Smooth muscle cell (in vitro differentiated cells): ENCODE measurements at regions not wholly inside any gene's neighbourhood (a gene's known extent, or its start where the extent isn't known, plus 50 kb on each side); places are given as distances from the start of the nearest gene placed in this dataset.
"Not testable (repeated sequence)": the region's sequence is repeated elsewhere in the genome, so short reads cannot be mapped to it uniquely, and the experiment has no call there.

Source experiments
- DNase-seq: peaks from one replicate; lab custom pipeline; 2025; ENCODE audit not compliant: unreplicated experiment; lab: John Stamatoyannopoulos, UW
- H2AFZ ChIP-seq: fragments of 200-600 bp; sonication (generic); 2 replicates; pipeline ENCODE4 v1.6.0; 2016; ENCODE audit warnings: antibody characterized with exemption, low read depth, mild to moderate bottlenecking
- H3F3A ChIP-seq: fragments of 200-600 bp; sonication (generic); 2 replicates; pipeline ENCODE4 v1.6.0; 2017; ENCODE audit warnings: antibody characterized with exemption, low read depth
- H3K27ac ChIP-seq: fragments of 200-600 bp; sonication (generic); 2 replicates; pipeline ENCODE4 v1.5.1; 2016; ENCODE audit warnings: low read depth, mild to moderate bottlenecking
- H3K27me3 ChIP-seq: fragments of 200-600 bp; sonication (generic); 2 replicates; pipeline ENCODE4 v1.6.1; 2016; ENCODE audit warnings: low read depth, mild to moderate bottlenecking
- H3K36me3 ChIP-seq: fragments of 200-600 bp; sonication (generic); 2 replicates; pipeline ENCODE4 v1.5.1; 2016; ENCODE audit warnings: low read depth
- H3K4me1 ChIP-seq: fragments of 200-600 bp; sonication (generic); 2 replicates; pipeline ENCODE4 v1.5.1; 2016; ENCODE audit warnings: low read depth
- H3K4me2 ChIP-seq: fragments of 200-600 bp; sonication (generic); 2 replicates; pipeline ENCODE4 v1.6.0; 2016; ENCODE audit warnings: mild to moderate bottlenecking
- H3K4me3 ChIP-seq: fragments of 200-600 bp; sonication (generic); 2 replicates; pipeline ENCODE4 v1.5.1; 2016; ENCODE audit warnings: mild to moderate bottlenecking
- H3K79me2 ChIP-seq: fragments of 200-600 bp; sonication (generic); 2 replicates; pipeline ENCODE4 v1.6.0; 2016; ENCODE audit warnings: low read depth, mild to moderate bottlenecking
- H3K9ac ChIP-seq: fragments of 200-600 bp; sonication (generic); 2 replicates; pipeline ENCODE4 v1.6.0; 2016; ENCODE audit warnings: low read depth
- H3K9me3 ChIP-seq: fragments of 200-600 bp; sonication (generic); replicated peaks from 2 replicates; pipeline ENCODE4 v1.5.1; 2016; ENCODE audit warnings: low read depth
- H4K20me1 ChIP-seq: fragments of 200-600 bp; sonication (generic); 2 replicates; pipeline ENCODE4 v1.6.0; 2016; ENCODE audit warnings: low read depth
- CTCF ChIP-seq: fragments of 200-600 bp; sonication (generic); IDR thresholded peaks from 2 replicates; pipeline ENCODE4 v1.5.1; 2017; ENCODE audit warnings: borderline replicate concordance, mild to moderate bottlenecking, antibody characterized with exemption; ENCODE audit not compliant: insufficient read depth, poor library complexity, severe bottlenecking
- WGBS: methylation state at CpG from one replicate; pipeline ENCODE4 v1.1.7; 2016; ENCODE audit warnings: low lambda C conversion rate; 5-methylcytosine and 5-hydroxymethylcytosine counted together

GRCh38 chr12:75646329-75647210 lies 135.2 kb upstream of the KRR1 start:
- H3F3A ChIP-seq = peaks cover under 1% of the 10 kb centered on the region
- H3K9ac ChIP-seq = peak overlapping the region; percentile 22
- no peaks in the 10 kb centered on the region for H4K20me1 ChIP-seq
- H3K27ac ChIP-seq = peak overlapping the region; percentile 77
- peaks cover 7% of the 10 kb centered on the region for H3K4me1 ChIP-seq
- no peak for TF ChIP-seq CTCF
- no peaks in the 10 kb centered on the region for H3K36me3 ChIP-seq
- DNase-seq = no peak
- peak overlapping the region; percentile 45 for H3K4me2 ChIP-seq
- no peaks in the 10 kb centered on the region for H3K27me3 ChIP-seq
- H3K4me3 ChIP-seq = no peak overlapping the region
- no peaks in the 10 kb centered on the region for H3K79me2 ChIP-seq
- H2AFZ ChIP-seq = peak overlapping the region; percentile 61
- H3K9me3 ChIP-seq = no peaks in the 10 kb centered on the region
- WGBS = 58% methylated on average over 4 of the region's 4 CpGs

GRCh38 chr12:75644472-75645072 lies 133.2 kb upstream of the KRR1 start:
- WGBS = 89% methylated on average over 3 of the region's 3 CpGs

GRCh38 chr12:75643119-75643518 lies 131.7 kb upstream of the KRR1 start:
- DNase-seq, H3K79me2 ChIP-seq, H3K9ac ChIP-seq, H3K27me3 ChIP-seq, H3F3A ChIP-seq, H2AFZ ChIP-seq, H3K9me3 ChIP-seq, H3K36me3 ChIP-seq, H3K4me3 ChIP-seq, H4K20me1 ChIP-seq: not testable (repeated sequence)
- H3K27ac ChIP-seq = peak overlapping the region; percentile 97
- H3K4me2 ChIP-seq = peak overlapping the region; percentile 41
- WGBS = 64% methylated on average over 5 of the region's 5 CpGs
- peaks cover 17% of the 10 kb centered on the region for H3K4me1 ChIP-seq

More at GRCh38 chr12:75644472-75645072, 133.2 kb upstream of the KRR1 start:
- Histone ChIP-seq H3K4me1 (peaks cover 17% of the 10 kb centered on the region), H4K20me1 (no peaks in the 10 kb centered on the region), H3K4me3 (no peak overlapping the region), H3K9ac (no peak overlapping the region), H3F3A (peaks cover 3% of the 10 kb centered on the region), H3K79me2 (no peaks in the 10 kb centered on the region), H2AFZ (no peak overlapping the region), H3K4me2 (no peak overlapping the region), H3K36me3 (no peaks in the 10 kb centered on the region), H3K27me3 (no peaks in the 10 kb centered on the region), H3K27ac (no peak overlapping the region), H3K9me3 (no peaks in the 10 kb centered on the region)
- TF ChIP-seq CTCF = no peak
- DNase-seq = no peak

GRCh38 chr12:75642226-75642625 lies 130.8 kb upstream of the KRR1 start:
- peak overlapping the region; percentile 83 for H3K9ac ChIP-seq
- no peaks in the 10 kb centered on the region for H4K20me1 ChIP-seq
- peaks cover 17% of the 10 kb centered on the region for H3K4me1 ChIP-seq
- peak overlapping the region; percentile 97 for H3K27ac ChIP-seq
- H3K9me3 ChIP-seq = no peaks in the 10 kb centered on the region
- H3K36me3 ChIP-seq = no peaks in the 10 kb centered on the region
- TF ChIP-seq CTCF = no peak
- H3K27me3 ChIP-seq = no peaks in the 10 kb centered on the region
- H2AFZ ChIP-seq = no peak overlapping the region
- WGBS = 9% methylated on average over 1 of the region's 1 CpG
- peak overlapping the region; percentile 41 for H3K4me2 ChIP-seq
- no peaks in the 10 kb centered on the region for H3K79me2 ChIP-seq
- H3F3A ChIP-seq = peaks cover 3% of the 10 kb centered on the region
- no peak overlapping the region for H3K4me3 ChIP-seq
- DNase-seq = no peak
